ENCODE measurements at regions not wholly inside any gene's neighbourhood (a gene's known extent, or its start where the extent isn't known, plus 50 kb on each side); places are given as distances from the start of the nearest gene placed in this dataset.

- no peak for TF ChIP-seq ZBTB40 (IDR thresholded peaks at IDR 0.05)
- no peak for TF ChIP-seq ZBTB40 (CRISPR knock-in tag; IDR thresholded peaks at IDR 0.05)
- TF ChIP-seq KLF1 (tag; IDR thresholded peaks at IDR 0.05), result no peak
- TF ChIP-seq SIN3A (IDR thresholded peaks at IDR 0.05; ENCODE audit: borderline replicate concordance in 2 of 2, control insufficient read depth in 1 of 2, low read depth in 2 of 2, low read length in 2 of 2), result no peak
- no peak for TF ChIP-seq MTF1 (CRISPR knock-in tag; IDR thresholded peaks at IDR 0.05; ENCODE audit: borderline replicate concordance)
- TF ChIP-seq ATF2 (CRISPR knock-in tag; IDR thresholded peaks at IDR 0.05), result no peak
- no peak for TF ChIP-seq ZBTB5 (IDR thresholded peaks at IDR 0.05)
These were observed 67.4 kb upstream of the OSBPL11 start (continued) for GRCh38 chr3:125662675-125663074.

All from K562 (cell line).